ENCODE measurements at regions not wholly inside any gene's neighbourhood (a gene's known extent, or its start where the extent isn't known, plus 50 kb on each side); places are given as distances from the start of the nearest gene placed in this dataset.
A peak's percentile ranks its signal among the peaks of the same experiment; 100 is the strongest.

DNA sequence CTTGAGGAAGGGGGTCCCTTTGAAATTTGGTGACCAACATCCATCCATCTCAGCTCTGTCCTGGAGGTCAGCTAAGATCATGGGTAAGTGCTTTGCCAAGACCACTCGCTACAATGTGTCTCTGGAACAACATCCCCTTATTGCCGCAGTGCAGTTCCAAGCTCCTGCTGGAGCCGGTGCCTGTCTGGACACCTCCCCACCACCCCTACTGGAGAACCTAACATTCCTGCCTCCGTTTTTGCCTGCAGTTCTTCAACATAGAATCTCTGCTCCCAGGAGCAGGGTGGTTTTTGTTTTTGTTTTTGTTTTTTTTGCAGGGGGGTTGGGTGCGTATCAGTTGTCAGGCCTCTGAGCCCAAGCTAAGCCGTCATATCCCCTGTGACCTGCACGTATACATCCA is 51.2 kb upstream of the FXYD4 start:
- TF ChIP-seq, protein P1, sequence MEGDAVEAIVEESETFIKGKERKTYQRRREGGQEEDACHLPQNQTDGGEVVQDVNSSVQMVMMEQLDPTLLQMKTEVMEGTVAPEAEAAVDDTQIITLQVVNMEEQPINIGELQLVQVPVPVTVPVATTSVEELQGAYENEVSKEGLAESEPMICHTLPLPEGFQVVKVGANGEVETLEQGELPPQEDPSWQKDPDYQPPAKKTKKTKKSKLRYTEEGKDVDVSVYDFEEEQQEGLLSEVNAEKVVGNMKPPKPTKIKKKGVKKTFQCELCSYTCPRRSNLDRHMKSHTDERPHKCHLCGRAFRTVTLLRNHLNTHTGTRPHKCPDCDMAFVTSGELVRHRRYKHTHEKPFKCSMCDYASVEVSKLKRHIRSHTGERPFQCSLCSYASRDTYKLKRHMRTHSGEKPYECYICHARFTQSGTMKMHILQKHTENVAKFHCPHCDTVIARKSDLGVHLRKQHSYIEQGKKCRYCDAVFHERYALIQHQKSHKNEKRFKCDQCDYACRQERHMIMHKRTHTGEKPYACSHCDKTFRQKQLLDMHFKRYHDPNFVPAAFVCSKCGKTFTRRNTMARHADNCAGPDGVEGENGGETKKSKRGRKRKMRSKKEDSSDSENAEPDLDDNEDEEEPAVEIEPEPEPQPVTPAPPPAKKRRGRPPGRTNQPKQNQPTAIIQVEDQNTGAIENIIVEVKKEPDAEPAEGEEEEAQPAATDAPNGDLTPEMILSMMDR (IDR thresholded peaks at IDR 0.05; ENCODE audit: low read depth, low read length) = no peak
- DNase-seq (ENCODE audit: low read depth in 2 of 2) = no peak
- no peak overlapping the region for H3K4me3 ChIP-seq (replicated peaks in 1 of 2; ENCODE audit: low read depth in 2 of 2, low read length in 2 of 2)

DNA sequence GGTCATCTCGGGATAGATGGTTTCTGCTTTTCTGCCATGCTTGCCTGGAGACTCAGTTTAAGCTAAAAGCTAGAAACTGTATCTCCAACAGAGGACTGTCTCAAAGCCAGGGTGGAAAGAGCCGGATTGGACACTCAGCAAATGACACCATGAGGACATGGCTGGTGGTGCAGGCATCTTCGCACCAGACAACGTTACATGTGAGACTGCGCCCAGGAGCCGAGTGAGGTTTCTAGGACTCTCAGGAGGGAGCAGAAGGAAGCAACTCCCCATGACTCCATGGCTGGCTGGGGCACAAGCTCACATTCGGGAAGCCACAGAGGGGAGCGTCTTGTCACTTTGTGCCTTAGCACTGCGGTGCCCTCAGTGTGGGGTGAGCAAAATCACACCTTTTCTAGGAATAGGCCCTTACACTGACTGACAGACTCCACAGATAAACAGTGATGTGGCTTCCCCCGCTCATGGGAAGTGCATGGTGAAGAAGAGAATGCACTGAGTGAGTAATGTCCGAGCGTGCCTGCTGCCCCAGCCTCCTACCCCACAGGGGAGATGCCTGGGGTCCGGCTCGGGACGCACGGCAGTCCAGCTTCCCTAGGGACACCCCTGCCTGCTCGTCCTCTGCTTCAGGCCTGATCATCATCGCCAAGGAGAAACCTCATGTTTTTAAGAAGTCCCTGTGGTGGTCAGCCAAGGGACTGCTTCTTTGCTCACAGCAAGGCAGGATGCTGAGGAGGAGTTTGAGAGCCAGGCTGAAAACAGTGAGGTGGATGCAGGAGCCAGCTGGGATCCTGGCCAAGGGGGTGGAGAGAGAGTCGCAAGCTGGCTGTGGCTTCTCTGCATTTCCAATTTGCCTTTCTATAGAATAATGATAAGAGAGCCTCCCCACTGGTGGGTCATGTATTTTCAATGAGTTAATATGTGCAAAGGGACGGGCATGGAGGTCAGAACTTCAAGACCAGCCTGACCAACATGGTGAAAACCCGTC is 52.2 kb upstream of the FXYD4 start:
- DNase-seq (ENCODE audit: low read depth in 2 of 2) = peak in 1 of 2 donors; percentile 10
- TF ChIP-seq, protein P1 (IDR thresholded peaks at IDR 0.05; ENCODE audit: low read depth, low read length) = no peak
- no peak overlapping the region for H3K4me3 ChIP-seq (replicated peaks in 1 of 2; ENCODE audit: low read depth in 2 of 2, low read length in 2 of 2)

DNA sequence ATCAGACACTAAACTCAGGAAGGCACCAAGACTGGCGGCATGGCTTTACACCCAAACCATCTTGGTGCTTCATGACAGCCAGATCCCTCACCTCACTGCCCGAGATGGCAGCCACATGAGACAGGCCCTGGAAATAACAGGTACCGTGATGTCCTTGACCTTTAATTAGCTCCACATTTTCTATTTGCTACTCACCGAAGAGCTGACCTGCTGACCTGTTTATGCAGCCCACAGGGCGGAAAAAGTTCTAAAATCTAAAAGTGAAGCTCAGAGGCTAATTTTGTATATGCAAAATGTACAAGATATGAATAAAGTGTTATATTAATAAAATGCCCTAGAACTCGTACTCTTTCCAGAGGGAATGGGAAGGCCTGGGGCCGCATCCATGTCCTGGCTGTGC is 51.6 kb upstream of the RASGEF1A start:
- TF ChIP-seq, protein P1 (IDR thresholded peaks at IDR 0.05; ENCODE audit: low read depth, low read length) = no peak
- no peak for DNase-seq (ENCODE audit: low read depth in 2 of 2)
- no peak overlapping the region for H3K4me3 ChIP-seq (replicated peaks in 1 of 2; ENCODE audit: low read depth in 2 of 2, low read length in 2 of 2)

DNA sequence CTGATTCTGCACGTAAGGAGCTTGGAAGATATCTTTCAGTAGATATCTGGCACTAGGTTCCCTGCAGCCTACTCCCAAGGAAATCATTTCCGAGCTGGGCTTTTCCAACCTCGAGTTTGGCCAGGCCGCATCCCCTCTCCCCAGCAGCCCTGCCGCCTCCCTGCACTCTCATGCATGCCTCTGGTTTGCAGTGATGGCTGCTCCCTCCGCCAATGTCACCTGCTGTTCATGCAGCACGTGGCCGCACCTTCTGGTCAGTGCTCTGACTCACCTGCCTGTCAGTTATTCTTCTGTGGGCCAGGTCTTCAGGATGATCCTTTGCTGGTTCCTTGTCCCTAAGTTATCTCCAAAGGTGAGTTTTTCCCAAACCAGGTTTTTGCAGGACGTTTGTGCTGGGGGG is 50.6 kb upstream of the RASGEF1A start:
- no peak for DNase-seq (ENCODE audit: low read depth in 2 of 2)
- TF ChIP-seq, protein P1 (IDR thresholded peaks at IDR 0.05; ENCODE audit: low read depth, low read length) = no peak
- no peak overlapping the region for H3K4me3 ChIP-seq (replicated peaks in 1 of 2; ENCODE audit: low read depth in 2 of 2, low read length in 2 of 2)

DNA sequence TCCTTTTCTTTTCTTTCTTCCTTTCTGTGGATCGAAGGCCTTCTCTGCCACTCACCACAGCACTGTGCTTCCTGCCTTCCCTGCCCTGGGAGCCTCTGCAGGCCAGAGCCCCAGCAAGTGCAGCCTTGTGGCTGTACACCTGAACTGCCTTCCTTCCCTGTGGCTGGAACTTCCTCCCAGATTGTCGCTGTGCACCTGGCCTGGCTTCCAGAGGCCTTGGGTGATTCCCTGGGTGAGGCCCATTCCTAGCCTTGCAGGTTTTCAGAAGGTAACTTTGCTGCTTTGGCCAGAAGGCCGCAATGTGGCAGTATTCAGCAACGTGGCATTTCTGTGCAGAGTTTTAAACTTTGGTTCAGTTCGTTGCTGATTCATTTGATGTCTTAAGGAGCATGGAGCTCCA is 50.1 kb upstream of the RASGEF1A start:
- H3K4me3 ChIP-seq (replicated peaks in 1 of 2; ENCODE audit: low read depth in 2 of 2, low read length in 2 of 2) = no peak overlapping the region
- TF ChIP-seq, protein P1 (IDR thresholded peaks at IDR 0.05; ENCODE audit: low read depth, low read length) = no peak

More for the DNA sequence above, 50.1 kb upstream of the RASGEF1A start:
- no peak for DNase-seq (ENCODE audit: low read depth in 2 of 2)
